SK-N-SH treated with all-trans-retinoic acid at 6 μM for 48 hours (cell line): ENCODE measurements at regions not wholly inside any gene's neighbourhood (a gene's known extent, or its start where the extent isn't known, plus 50 kb on each side); places are given as distances from the start of the nearest gene placed in this dataset.

Experiments
- GLIS3 ChIP-seq: fragments of 250-450 bp; sonication (Bioruptor Pico); IDR thresholded peaks from 2 replicates; pipeline ENCODE4 v1.5.0; 2020; ENCODE audit warnings: mild to moderate bottlenecking, moderate library complexity
- PPARA ChIP-seq: fragments of 250-450 bp; sonication (Bioruptor Pico); IDR thresholded peaks from 2 replicates; pipeline ENCODE4 v1.5.0; 2020; ENCODE audit warnings: mild to moderate bottlenecking, borderline replicate concordance
- ZNF70 ChIP-seq: fragments of 450-650 bp; formaldehyde crosslinking; IDR thresholded peaks from 2 replicates; pipeline ENCODE4 v1.5.0; 2020; ENCODE audit warnings: mild to moderate bottlenecking, moderate library complexity
- TF ChIP-seq, protein P1 (sequence below): fragments of 250-450 bp; sonication (Bioruptor Pico); IDR thresholded peaks from 2 replicates; pipeline ENCODE4 v1.8.0; 2021; ENCODE audit warnings: low read depth, mild to moderate bottlenecking, moderate library complexity, borderline replicate concordance

DNA sequence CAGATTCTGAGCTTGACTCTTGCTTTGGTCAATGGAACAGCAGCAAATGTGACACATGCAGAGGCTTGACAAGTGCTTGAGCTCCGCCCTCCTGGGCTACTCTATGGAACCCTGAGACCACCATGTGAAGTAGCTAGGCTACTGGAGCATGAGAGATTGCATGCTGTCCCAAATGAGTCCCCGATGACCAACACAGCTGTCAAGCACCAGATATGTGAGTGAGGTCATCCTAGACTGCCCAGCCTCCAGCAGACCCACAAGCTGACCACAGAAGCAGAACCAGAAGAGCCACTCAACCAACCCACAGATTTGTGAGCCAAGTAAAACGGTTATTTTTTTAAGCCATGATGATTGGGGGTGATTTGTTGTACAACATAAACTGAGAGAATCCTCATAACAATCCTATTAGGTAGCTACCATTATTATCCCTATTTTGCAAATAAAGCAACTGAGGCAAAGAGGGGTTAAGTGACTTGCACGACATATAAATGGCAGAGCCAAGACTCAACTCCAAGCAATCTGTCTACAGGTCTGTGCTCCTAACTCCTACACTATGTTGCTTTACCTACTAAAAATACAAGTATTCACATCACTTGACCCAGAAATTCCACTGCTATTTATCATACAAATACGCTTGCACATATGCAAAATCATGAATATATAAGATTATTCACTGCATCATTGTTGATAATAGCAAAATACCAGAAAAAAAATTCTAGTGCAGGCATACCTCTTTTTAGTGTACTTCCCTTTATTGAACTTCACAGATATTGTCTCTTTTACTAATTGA is 136.2 kb downstream of the NDUFA12 start:
- TF ChIP-seq ZNF70 = no peak
- no peak for TF ChIP-seq GLIS3 (CRISPR knock-in tag)
- no peak for TF ChIP-seq PPARA (CRISPR knock-in tag)
- TF ChIP-seq, protein P1, sequence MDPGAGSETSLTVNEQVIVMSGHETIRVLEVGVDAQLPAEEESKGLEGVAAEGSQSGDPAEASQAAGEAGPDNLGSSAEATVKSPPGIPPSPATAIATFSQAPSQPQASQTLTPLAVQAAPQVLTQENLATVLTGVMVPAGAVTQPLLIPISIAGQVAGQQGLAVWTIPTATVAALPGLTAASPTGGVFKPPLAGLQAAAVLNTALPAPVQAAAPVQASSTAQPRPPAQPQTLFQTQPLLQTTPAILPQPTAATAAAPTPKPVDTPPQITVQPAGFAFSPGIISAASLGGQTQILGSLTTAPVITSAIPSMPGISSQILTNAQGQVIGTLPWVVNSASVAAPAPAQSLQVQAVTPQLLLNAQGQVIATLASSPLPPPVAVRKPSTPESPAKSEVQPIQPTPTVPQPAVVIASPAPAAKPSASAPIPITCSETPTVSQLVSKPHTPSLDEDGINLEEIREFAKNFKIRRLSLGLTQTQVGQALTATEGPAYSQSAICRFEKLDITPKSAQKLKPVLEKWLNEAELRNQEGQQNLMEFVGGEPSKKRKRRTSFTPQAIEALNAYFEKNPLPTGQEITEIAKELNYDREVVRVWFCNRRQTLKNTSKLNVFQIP (CRISPR knock-in tag) = no peak
